Inflammatory macrophage treated with lipopolysaccharide for 4 hours (primary cell): ENCODE measurements at regions not wholly inside any gene's neighbourhood (a gene's known extent, or its start where the extent isn't known, plus 50 kb on each side); places are given as distances from the start of the nearest gene placed in this dataset.
"Not testable (repeated sequence)": the region's sequence is repeated elsewhere in the genome, so short reads cannot be mapped to it uniquely, and the experiment has no call there.

Experiments used
- DNase-seq: peaks from one replicate; pipeline ENCODE4 v3.0.0-alpha.2; 2020

- DNase-seq, result no peak
Observed at GRCh38 chr6:11486959-11487358, 50.6 kb upstream of the TMEM170B start.

- DNase-seq, result no peak
Observed at GRCh38 chr6:11486486-11486885, 51.1 kb upstream of the TMEM170B start.

- no peak for DNase-seq
Observed at GRCh38 chr6:11486051-11486450, 51.5 kb upstream of the TMEM170B start.

- DNase-seq, result no peak
Observed at GRCh38 chr6:11485271-11485670, 52.3 kb upstream of the TMEM170B start.

- no peak for DNase-seq
Observed at GRCh38 chr6:11484441-11484840, 53.1 kb upstream of the TMEM170B start.

GRCh38 chr6:11482616-11483015 is 54.9 kb upstream of the TMEM170B start:
- no peak for DNase-seq

- no peak for DNase-seq
Observed at GRCh38 chr6:11480541-11480940, 57.0 kb upstream of the TMEM170B start.

GRCh38 chr6:11479296-11479695 is 58.3 kb upstream of the TMEM170B start:
- DNase-seq, result no peak

- no peak for DNase-seq
Observed at GRCh38 chr6:11478586-11478985, 59.0 kb upstream of the TMEM170B start.

GRCh38 chr6:11475016-11475415 is 62.5 kb upstream of the TMEM170B start:
- DNase-seq, result no peak

GRCh38 chr6:11473008-11473740 is 64.4 kb upstream of the TMEM170B start:
- no peak for DNase-seq

GRCh38 chr6:11471261-11471660 is 66.3 kb upstream of the TMEM170B start:
- no peak for DNase-seq

GRCh38 chr6:11469684-11470083 is 67.9 kb upstream of the TMEM170B start:
- no peak for DNase-seq

- DNase-seq, result not testable (repeated sequence)
Observed at GRCh38 chr6:11468271-11468670, 69.3 kb upstream of the TMEM170B start.

- no peak for DNase-seq
Observed at GRCh38 chr6:11467364-11467763, 70.2 kb upstream of the TMEM170B start.

GRCh38 chr6:11463398-11463780 is 74.2 kb upstream of the TMEM170B start:
- DNase-seq, result no peak

- peak; percentile 88 for DNase-seq
Observed at GRCh38 chr6:11462742-11463397, 74.7 kb upstream of the TMEM170B start.

- peak; percentile 84 for DNase-seq
Observed at GRCh38 chr6:11460837-11461661, 76.5 kb upstream of the TMEM170B start.

GRCh38 chr6:11460001-11460668 is 77.4 kb upstream of the TMEM170B start:
- DNase-seq, result peak; percentile 91

GRCh38 chr6:11459079-11459610 is 78.4 kb upstream of the TMEM170B start:
- DNase-seq, result no peak

- no peak for DNase-seq
Observed at GRCh38 chr6:11458509-11458908, 79.0 kb upstream of the TMEM170B start.

GRCh38 chr6:11457422-11457821 is 80.1 kb upstream of the TMEM170B start:
- DNase-seq, result not testable (repeated sequence)

GRCh38 chr6:11452106-11452505 is 85.4 kb upstream of the TMEM170B start:
- not testable (repeated sequence) for DNase-seq
